ENCODE measurements at regions not wholly inside any gene's neighbourhood (a gene's known extent, or its start where the extent isn't known, plus 50 kb on each side); places are given as distances from the start of the nearest gene placed in this dataset.

DNA sequence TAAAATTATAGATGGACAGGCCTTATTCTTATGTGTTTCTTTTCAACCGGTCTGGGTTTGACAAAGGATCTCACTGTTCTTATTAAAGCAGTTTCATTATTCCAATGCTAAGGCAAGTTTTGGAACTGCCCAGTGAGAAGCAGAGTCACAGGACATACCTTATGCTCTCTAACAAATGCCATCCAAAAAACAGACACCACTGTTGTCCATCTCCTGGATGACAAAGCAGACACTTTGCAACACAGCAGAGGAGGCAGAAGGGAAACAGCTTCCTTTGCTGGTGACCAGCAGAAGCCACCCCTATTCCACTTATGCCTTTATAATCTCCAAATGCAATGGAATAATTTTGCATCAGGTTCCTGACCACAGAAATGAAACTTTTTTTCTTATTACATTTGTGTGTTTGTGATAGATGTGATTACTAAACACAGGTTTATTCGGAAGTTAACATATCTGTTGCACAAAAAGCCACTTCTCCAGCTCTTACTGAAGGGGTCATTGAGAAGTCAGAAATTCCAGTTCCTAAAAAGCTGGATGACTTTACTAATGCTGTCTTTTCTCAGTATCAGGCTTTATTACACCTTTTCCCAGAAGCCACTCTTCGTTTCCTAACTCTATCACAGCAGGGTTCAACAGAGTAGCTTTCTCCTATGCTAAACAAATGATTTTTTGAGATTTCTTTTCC is 115.6 kb downstream of the BTG1 start:
- DNase-seq: no peak

DNA sequence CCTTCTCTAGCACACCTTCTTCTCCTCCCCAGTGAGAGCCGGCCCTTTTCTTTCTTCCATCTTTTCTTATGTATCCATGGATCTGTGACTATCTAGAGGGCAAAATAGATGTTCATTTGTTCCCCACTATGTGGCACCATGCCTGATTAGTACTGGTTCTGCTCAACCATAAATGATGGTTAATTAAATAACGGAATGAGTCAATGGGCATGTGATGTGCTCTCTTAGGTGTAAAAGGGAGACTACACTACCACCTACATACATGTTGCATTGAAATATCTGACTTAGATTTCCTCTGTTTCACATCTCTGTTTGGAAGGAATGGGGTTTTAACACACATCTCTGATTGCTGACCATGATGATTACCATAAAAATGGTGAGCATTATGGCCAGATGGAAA is 116.5 kb downstream of the BTG1 start:
- DNase-seq: no peak

DNA sequence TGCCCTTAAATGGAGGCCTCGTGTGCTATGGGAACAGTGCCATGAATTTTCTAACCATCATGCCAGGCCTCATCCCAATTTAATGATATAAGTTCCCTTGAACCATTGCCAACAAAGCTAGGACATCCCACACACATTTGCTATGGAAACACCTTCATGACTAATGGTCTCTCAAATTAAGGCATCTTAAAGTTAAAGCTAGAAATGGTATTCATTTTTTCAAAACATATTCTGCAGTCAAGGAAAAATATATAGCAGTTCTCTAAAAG is 117.3 kb downstream of the BTG1 start:
- no peak for DNase-seq

DNA sequence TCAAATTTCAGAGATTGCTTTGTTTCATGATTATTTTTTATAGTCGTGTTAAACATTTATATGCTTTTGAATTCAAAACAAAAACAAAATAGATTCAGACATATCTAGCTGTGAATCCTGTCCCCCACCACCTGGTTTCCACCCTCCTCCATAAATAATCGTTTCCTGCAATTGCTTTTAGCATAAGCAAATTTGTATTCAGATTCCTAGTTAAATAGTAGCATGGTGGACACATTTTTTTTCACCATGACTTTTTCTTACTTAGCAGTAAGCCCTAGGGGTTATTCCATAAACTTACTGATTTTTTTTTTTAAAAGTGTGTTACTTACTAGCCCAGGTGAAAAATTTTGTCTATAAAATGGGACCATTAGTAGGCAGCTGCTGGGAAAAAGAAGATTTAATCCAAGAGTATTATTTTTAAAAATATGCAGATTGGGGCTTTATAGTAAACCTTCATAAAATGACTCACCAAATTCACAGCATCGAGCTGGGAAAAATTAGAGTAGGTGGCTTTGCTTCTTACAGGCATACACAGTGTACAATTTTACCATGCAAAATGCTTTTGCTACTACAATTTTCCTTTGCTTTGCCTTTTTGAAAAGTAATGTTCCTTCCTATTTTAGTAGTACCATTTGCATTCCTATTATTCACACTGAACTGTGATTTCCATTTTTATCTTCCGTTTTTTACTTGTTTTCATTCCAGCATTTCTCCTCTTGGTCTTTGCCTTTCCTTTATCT is 117.8 kb downstream of the BTG1 start:
- no peak for DNase-seq

DNA sequence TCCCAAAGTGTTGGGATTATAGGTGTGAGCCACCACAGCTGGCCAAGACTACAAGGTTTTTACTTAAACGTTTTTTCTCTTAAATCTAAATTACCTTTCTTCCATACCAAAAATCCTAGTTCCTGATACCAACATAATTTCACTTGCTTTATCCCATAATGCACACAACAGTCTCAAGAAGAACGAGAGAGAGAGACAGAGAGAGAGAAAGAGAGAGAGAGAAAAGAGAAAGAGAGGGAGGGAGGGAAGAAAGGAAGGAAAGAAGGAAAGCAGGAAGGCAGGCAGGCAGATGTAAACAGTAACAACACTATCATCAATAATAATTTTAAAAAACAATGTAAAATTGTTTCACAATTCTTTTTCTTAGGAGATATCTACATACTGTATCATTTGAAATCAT is 118.4 kb downstream of the BTG1 start:
- no peak for DNase-seq

DNA sequence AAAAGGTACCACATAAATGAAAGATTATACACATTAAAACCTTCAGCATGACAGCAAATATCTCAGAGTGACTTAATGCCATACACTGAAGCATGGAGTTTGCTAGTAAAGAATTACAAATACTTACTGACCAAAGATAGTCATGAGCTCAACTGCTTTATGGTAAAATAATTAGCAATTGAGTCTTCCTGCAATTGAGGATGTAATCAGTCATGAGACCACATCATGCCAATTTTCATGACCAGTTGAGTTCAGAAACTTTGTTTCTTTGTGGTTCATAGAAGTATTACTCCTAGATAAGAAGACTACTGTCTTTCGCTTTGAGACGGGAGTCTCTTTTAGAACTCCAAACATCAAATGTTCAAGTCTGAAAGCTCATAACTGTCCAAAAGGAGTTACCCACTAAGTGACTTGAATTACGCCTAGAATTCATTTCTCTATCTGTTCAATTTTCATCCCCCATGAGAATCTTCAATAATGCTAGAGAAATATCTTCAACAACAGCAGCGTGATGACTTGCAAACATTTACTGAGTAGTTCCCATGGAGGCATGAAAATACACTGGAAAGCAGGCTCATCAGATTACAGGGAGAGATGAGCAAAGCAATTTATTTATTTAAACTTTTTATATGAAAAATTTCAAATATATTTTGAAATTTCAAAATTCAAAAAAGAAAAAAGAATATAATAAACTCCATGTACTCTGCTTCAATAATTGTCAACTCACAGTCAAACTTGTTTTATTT is 120.0 kb downstream of the BTG1 start:
- DNase-seq: no peak

DNA sequence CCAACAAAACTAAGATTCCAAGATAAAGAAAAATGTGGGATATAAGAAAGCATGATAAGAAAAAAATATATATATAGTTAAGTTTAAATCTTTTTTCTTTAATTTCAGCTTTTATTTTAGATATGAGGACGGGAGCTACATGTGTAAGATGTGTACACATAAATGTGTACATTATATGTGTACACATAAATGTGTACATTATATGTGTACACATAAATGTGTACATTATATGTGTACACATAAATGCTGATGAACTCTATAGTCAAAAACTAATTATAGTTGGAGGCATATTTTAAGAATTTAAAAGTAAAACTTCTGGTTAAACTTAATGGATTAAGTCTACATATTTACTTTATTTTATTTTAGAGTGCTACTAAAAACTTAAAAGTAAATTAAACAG is 123.6 kb downstream of the BTG1 start:
- no peak for DNase-seq

DNA sequence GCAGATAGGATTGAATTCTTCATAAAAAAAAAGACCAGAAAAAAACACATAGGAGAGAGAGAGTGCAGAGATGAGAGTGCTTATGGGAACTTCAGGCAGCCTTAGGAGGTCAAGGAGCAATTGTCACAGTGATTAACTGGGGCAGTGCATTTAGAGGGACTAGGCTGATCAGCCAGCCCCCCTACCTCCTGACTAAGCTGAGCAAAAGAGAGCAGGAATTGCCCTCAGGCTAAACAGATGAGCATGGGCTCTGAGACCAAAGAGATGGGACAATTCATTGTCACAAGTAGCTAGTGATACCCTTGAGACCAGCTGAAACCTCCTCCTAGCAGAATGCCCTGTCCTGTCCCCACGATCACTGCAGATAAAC is 124.0 kb downstream of the BTG1 start:
- DNase-seq: no peak

DNA sequence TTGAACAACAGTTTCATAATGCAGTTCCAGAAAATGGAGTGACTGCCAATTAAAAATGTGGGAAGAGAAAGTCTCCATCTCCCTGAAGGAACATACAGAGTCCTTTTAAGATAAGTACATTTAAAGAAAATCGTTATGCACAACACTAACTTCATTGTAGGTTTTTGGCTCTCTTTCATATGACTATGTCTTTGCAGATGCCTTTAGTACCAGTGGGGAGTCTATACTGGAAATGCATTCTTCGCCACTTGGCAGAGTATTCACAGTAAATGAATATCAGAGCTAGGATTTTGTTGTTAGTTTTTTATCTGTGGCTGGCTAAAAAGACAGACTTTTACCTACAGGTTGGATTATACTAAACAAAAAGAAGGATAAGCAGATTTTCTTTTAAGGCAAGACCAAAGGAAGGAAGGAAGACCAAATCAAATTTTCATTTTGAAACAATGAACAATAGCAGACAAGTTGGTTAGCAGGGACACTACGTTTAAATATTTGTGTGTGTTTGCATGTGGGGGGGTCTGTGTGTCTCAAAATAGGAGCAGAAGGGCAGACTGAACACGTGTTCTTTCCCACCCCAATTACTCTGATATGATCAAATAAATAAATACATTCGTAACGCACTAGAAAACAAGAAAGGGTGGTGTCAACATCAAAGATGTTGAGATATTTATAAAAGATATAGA is 124.5 kb downstream of the BTG1 start:
- no peak for DNase-seq

DNA sequence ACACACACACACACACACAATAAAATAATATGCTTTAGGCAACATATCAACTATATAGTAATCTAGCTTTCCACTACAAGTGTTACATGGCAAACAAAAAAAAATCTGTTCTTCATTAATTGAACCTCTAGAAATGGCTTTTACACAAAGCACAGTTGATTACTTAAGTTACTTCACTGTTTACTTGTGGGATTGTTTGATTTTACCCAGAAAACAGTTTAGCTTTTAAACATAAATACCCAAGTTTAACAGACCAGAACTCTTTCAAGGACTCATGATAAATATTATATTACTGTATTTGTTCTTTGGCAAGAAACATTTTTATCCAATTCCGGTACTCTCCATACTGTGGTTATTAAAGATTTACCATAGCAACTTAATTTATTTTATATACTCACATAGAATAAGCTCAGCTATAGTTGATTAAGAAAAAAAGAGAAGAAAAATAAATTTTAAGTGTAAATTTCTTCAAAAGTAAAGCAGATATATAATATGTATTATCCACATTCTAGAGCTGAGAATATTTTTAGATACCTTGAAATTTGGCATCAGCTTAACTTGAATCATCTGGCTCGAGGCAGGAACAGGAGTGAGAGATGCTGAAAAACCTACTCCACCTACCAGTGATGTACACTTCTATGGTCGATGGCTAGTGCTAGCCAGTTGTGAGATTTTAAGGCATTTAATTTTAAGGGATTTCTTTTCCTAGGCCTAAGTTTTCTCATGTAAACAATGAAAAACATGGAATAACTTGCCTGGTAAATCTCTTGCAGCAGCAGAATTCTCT is 126.0 kb downstream of the BTG1 start:
- no peak for DNase-seq

DNA sequence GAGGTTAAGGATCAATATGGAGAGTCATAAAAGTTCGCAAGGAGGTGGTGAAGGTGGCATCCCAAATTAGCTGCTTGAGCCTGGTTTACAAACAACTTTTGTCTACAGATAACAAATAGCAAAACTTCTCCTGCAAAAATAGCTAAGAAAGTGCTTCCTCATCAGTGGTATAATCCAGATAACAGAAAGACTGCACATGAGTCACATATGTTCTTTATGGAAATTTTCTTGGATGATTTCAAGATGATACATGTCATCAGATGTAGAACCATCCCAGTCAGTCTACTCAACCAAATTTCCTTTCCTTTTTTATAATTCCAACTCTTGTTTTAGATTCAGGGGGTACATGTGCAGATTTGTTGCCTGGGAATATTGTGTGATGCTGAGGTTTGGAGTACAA is 133.0 kb downstream of the BTG1 start:
- no peak for DNase-seq

DNA sequence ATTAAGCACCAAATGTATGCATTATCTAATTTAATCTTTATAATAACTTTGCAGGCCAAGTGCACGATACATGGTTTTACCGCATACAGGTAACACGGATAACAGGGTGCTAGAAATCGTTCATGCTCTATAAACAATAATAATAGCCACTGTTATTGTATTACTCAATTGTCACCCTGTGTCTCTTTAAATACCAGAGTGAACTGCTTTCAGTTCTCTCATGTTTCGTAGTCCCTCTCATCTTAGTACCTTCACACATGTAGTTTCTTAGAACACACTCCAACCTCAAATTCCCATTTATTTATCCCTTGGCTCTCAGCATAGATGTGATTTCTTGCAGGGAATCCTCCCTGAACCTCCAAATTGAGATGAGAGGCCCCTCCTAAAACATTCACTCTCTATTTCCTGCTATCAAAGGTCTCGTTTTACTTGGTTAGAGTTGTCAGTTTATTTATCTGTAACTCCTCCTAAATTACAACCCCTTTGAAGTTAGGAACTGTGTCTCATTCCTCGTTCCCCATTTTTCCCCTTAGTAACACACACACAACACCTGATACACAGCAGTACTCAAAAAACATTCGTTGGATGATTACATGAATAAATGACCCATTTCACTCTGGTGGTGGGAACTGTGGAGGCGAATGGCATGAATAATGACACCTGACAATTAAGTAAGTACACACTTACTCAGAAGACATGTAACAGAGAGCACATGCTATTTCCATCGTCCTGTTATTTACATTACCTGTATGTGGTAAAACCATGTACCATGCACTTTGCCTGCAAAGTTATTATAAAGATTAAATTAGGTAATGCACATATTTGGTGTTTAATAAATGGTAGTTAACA is 134.6 kb downstream of the BTG1 start:
- DNase-seq: no peak

DNA sequence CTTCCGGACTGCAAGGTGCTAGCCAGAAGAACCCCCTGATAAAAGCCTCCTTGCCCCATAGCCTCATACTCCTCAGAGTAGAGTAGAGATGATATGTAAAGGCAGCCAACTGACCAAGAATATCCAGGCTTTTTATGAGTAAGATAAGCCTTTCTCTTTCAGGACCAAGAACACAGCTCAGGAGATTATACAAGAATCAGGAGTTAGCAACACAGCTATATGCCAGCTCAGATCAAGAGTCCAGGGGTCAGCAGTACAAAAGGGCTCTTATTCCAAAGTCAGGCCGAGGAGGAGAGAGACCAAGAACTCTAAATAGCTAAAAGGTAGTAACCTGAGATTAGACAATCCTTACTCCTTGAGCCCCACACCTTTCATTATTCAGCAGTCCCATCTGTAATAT is 135.3 kb downstream of the BTG1 start:
- no peak for DNase-seq

DNA sequence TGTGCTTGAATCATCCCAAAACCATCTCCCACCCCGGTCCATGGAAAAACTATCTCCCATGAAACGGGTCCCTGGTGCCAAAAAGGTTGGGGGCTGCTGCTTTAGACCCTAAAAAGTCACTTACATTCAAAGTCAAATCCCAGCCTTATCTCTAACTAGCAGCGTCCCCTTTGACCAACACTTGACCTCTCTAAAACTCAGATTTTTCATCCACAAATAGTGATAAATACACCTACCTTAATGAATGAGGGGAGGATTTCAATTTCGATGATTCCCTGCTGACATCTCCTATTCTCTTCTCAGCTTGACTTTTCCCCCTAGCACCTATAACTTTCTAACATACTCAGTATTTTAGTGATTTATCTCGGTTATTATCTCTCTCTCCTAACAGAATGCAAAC is 137.3 kb downstream of the BTG1 start:
- no peak for DNase-seq

DNA sequence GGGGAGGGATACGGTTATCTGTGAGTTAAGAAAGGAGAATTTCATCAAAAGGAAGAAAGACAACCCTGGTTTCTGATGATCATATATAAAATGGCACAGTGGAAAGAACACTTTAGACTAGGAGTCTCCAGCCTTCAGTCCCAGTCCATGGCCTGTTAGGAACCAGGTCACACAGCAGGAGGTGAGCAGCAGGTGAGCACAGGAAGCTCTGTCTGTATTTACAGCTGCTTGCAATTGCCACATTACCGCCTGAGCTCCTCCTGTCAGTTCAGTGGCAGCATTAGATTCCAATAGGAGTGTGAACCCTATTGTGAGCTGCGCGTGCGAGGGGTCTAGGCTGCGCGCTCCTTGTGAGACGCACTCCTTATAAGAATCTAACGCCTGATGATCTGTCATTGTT is 137.9 kb downstream of the BTG1 start:
- no peak for DNase-seq

DNA sequence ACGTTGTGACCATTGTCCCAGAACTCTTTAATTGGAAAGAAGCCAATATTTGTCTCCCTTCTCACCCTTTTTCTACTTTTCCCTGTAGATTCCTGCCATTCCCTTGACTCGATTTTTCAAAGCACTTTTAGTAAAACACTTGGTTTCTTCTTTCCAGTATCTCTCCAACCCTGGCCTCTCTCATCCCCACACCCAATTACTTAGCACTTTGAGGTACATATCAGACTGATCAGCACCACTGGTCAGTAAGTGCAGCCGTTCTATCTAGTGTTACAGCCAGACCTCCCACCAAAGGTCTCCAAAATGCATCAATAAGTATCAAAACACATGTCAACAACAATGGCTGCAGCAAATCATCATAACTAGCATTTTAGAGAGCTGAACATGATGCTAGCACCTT is 141.9 kb downstream of the BTG1 start:
- no peak for DNase-seq

DNA sequence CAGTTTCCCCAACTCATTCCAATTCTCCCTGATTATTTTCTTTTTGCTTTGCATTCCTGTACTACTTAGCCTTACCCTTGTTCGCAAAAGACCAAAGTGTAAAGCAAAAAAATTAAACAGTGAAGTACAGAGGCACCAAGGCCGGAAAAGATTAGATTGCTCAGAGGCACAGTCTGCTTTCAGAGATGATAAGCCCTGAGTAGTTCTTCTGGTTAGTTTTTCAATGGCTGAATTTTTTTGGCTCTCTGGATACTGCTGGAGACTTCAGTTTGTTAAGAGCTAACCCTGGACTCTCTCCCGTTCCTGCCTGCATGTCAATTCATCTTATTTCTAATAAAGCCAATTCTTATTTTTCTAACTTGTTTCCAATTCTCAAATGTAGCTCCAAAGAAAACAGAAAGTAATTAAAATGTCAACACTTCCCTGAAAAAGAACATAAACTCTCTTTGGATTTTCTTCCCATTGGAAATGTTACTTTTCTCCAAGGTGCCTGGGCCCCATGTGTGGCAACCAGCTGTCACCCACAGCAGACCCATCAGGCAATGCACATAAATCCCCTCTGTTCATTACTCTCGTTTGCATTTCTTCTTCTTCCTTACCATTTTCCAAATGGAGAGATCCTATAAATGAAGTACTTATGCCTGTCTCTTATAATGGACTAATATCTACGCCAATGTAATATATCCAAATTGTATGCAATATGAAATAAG is 142.8 kb downstream of the BTG1 start:
- DNase-seq: no peak

DNA sequence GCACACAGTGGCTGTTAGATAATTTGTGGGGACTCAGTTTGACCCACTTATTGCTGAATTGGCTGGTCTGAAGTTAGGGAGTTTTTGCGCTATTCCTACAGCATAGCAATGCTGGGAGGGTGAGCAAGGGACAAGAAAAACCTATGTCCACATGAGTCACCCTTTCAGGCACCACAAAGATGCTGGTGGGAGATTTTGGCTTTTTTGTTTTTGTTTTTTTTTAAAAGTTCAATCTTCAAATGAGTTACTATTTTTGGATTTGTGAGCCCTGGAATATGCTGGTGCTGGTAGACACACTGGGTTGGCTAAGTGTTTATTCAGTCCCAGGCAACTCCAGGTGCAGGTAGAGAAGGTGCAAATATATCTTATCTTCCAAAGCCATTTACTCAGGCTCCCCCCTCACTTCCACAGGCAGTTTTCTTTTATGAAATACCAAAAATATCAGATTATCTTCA is 143.4 kb downstream of the BTG1 start:
- no peak for DNase-seq

DNA sequence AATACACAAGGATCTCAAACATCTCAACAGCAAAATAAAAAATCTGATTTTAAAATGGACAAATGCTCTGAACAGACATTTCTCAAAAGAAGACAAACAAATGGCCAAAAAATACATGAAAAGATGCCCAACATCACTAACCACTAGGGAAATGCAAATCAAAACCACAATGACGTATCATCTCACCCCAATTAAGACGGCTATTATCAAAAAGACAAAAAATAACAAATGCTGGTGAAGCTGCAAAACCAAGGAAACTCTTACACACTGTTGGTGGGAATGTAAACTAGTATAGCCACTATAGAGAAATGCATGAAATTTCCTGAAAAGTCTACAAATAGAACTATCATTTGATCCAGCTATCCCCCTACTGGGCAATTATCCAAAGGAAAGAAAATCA is 145.0 kb downstream of the BTG1 start:
- DNase-seq: no peak

DNA sequence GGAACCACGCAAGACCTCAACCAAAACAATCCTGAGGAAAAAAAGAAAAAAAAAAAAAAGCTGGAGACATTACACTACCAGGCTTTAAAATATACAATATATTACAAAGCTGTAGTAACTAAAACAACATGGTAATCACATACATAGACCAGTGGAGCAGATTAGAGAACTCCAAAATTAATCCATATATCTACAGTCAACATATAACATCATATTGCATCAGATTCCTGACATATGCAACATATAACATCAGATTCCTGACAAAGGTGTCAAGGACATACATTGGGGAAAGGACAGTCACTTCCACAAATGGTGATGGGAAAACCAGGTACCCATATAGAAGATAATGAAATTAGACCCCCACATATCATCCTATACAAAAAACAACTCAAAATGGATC is 145.8 kb downstream of the BTG1 start:
- no peak for DNase-seq

DNA sequence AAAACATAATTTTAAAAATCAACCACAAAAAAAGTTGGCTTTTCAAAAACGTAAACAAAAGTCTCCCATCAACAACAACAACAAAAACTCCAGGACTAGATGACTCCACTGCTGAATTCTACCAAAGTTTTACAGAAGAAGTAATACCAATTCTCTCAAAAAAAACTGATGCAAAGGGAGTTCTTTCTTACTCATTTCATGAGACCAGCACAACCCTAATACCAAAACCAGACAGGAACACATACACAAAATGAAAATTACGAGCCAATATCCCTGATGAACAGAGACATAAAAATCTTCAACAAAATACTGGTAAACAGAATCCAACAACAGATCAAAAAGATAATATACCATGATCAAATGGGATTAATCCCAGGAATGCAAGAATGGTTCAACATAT is 147.3 kb downstream of the BTG1 start:
- no peak for DNase-seq
